Femur (tissue), 1 donor: ENCODE measurements at regions not wholly inside any gene's neighbourhood (a gene's known extent, or its start where the extent isn't known, plus 50 kb on each side); places are given as distances from the start of the nearest gene placed in this dataset.
A peak's percentile ranks its signal among the peaks of the same experiment; 100 is the strongest.

ENCODE experiments used
- DNase-seq: peaks from one replicate; pipeline ENCODE4 v3.0.0-alpha.2; 2017

- no peak for DNase-seq
These were observed 50.4 kb upstream of the KDR start for GRCh38 chr4:55175779-55176231.

- DNase-seq, result no peak
These were observed 51.1 kb upstream of the KDR start for GRCh38 chr4:55176497-55176896.

- DNase-seq, result no peak
These were observed 52.1 kb upstream of the KDR start for GRCh38 chr4:55177461-55177860.

GRCh38 chr4:55178226-55179005, 53.0 kb upstream of the KDR start:
- DNase-seq, result no peak

GRCh38 chr4:55181010-55182005, 55.9 kb upstream of the KDR start:
- DNase-seq, result no peak

GRCh38 chr4:55183926-55184599, 58.7 kb upstream of the KDR start:
- DNase-seq, result no peak

GRCh38 chr4:55184600-55185523, 59.5 kb upstream of the KDR start:
- DNase-seq, result no peak

GRCh38 chr4:55186123-55186522, 60.7 kb upstream of the KDR start:
- DNase-seq, result no peak

GRCh38 chr4:55186700-55187099, 61.3 kb upstream of the KDR start:
- no peak for DNase-seq

GRCh38 chr4:55214172-55214571, 88.8 kb upstream of the KDR start:
- DNase-seq, result peak; percentile 22

- DNase-seq, result no peak
These were observed 89.7 kb upstream of the KDR start for GRCh38 chr4:55215087-55215486.

GRCh38 chr4:55216863-55217635, 91.7 kb upstream of the KDR start:
- DNase-seq, result no peak

- DNase-seq, result no peak
These were observed 92.6 kb upstream of the KDR start for GRCh38 chr4:55218041-55218440.

- DNase-seq, result no peak
These were observed 108.2 kb upstream of the SRD5A3 start for GRCh38 chr4:55237839-55238238.

GRCh38 chr4:55238407-55238806, 107.6 kb upstream of the SRD5A3 start:
- DNase-seq, result no peak

GRCh38 chr4:55241461-55241860, 104.6 kb upstream of the SRD5A3 start:
- no peak for DNase-seq

GRCh38 chr4:55242506-55242905, 103.5 kb upstream of the SRD5A3 start:
- no peak for DNase-seq

- DNase-seq, result no peak
These were observed 98.5 kb upstream of the SRD5A3 start for GRCh38 chr4:55247521-55247920.

GRCh38 chr4:55248756-55249155, 97.3 kb upstream of the SRD5A3 start:
- DNase-seq, result no peak

- no peak for DNase-seq
These were observed 96.6 kb upstream of the SRD5A3 start for GRCh38 chr4:55249476-55249875.

- no peak for DNase-seq
These were observed 94.7 kb upstream of the SRD5A3 start for GRCh38 chr4:55251342-55251741.
